Stimulated activated memory B cell treated with anti-CD40 and anti-IgM and Interleukin-4, amounts not matched to agents 10 μg/mL and 1 μg/mL and 100 μg/mL, for 72 hours (primary cell): ENCODE measurements at regions not wholly inside any gene's neighbourhood (a gene's known extent, or its start where the extent isn't known, plus 50 kb on each side); places are given as distances from the start of the nearest gene placed in this dataset.

Source experiments
- ATAC-seq: fragments of 150-1000 bp; cut with Tn5 transposase; 2 replicates; pipeline ENCODE4 v1.10.0; 2021
- H3K27ac Mint-ChIP-seq: one replicate; pipeline ENCODE4 v1.8.0; 2022; ENCODE audit warnings: mild to moderate bottlenecking, mixed read lengths
- H3K27me3 Mint-ChIP-seq: one replicate; pipeline ENCODE4 v1.8.0; 2022; ENCODE audit warnings: mixed read lengths
- H3K36me3 Mint-ChIP-seq: one replicate; pipeline ENCODE4 v1.8.0; 2022; ENCODE audit warnings: mixed read lengths
- H3K4me1 Mint-ChIP-seq: one replicate; pipeline ENCODE4 v1.8.0; 2022; ENCODE audit warnings: mixed read lengths
- H3K4me3 Mint-ChIP-seq: one replicate; pipeline ENCODE4 v1.8.0; 2022; ENCODE audit warnings: mild to moderate bottlenecking, moderate library complexity, mixed read lengths
- H3K9me3 Mint-ChIP-seq: one replicate; pipeline ENCODE4 v1.8.0; 2022; ENCODE audit warnings: mixed read lengths

- Mint-ChIP-seq H3K4me1 (no peaks in the 10 kb centered on the region), H3K36me3 (no peaks in the 10 kb centered on the region), H3K27ac (no peak overlapping the region), H3K27me3 (peaks cover 9% of the 10 kb centered on the region), H3K9me3 (peaks cover 4% of the 10 kb centered on the region), H3K4me3 (no peak overlapping the region)
- no peak for ATAC-seq
Observed at GRCh38 chr2:120620025-120620793, 115.5 kb upstream of the GLI2 start.

- Mint-ChIP-seq H3K4me1 (no peaks in the 10 kb centered on the region), H3K27ac (no peak overlapping the region), H3K4me3 (no peak overlapping the region), H3K9me3 (peaks cover 4% of the 10 kb centered on the region), H3K36me3 (no peaks in the 10 kb centered on the region), H3K27me3 (peaks cover 21% of the 10 kb centered on the region)
- no peak for ATAC-seq
Observed at GRCh38 chr2:120622159-120622869, 113.4 kb upstream of the GLI2 start.

- peak; percentile 11 for ATAC-seq
- no peak overlapping the region for H3K4me3 Mint-ChIP-seq
- no peaks in the 10 kb centered on the region for H3K36me3 Mint-ChIP-seq
- no peak overlapping the region for H3K27ac Mint-ChIP-seq
- peaks cover 4% of the 10 kb centered on the region for H3K9me3 Mint-ChIP-seq
- no peaks in the 10 kb centered on the region for H3K4me1 Mint-ChIP-seq
- H3K27me3 Mint-ChIP-seq, result peaks cover 21% of the 10 kb centered on the region
Observed at GRCh38 chr2:120622886-120623753, 112.5 kb upstream of the GLI2 start.

GRCh38 chr2:120624061-120624737 is 111.5 kb upstream of the GLI2 start:
- no peak for ATAC-seq
- Mint-ChIP-seq H3K4me3 (no peak overlapping the region), H3K9me3 (peaks cover 7% of the 10 kb centered on the region), H3K27ac (no peak overlapping the region), H3K4me1 (no peaks in the 10 kb centered on the region), H3K27me3 (peaks cover 22% of the 10 kb centered on the region), H3K36me3 (no peaks in the 10 kb centered on the region)

GRCh38 chr2:120624738-120625446 is 110.8 kb upstream of the GLI2 start:
- Mint-ChIP-seq H3K4me3 (no peak overlapping the region), H3K9me3 (peaks cover 7% of the 10 kb centered on the region), H3K36me3 (no peaks in the 10 kb centered on the region), H3K4me1 (no peaks in the 10 kb centered on the region), H3K27me3 (peaks cover 29% of the 10 kb centered on the region), H3K27ac (no peak overlapping the region)
- ATAC-seq, result no peak

- H3K4me3 Mint-ChIP-seq, result no peak overlapping the region
- ATAC-seq, result no peak
- H3K27me3 Mint-ChIP-seq, result peaks cover 30% of the 10 kb centered on the region
- H3K27ac Mint-ChIP-seq, result no peak overlapping the region
- no peaks in the 10 kb centered on the region for H3K4me1 Mint-ChIP-seq
- no peaks in the 10 kb centered on the region for H3K36me3 Mint-ChIP-seq
- peaks cover 7% of the 10 kb centered on the region for H3K9me3 Mint-ChIP-seq
Observed at GRCh38 chr2:120625865-120626560, 109.7 kb upstream of the GLI2 start.

GRCh38 chr2:120626566-120626965 is 109.1 kb upstream of the GLI2 start:
- Mint-ChIP-seq H3K27me3 (peaks cover 30% of the 10 kb centered on the region), H3K36me3 (no peaks in the 10 kb centered on the region), H3K27ac (no peak overlapping the region), H3K4me1 (no peaks in the 10 kb centered on the region), H3K4me3 (no peak overlapping the region), H3K9me3 (peaks cover 7% of the 10 kb centered on the region)
- ATAC-seq, result no peak

GRCh38 chr2:120628248-120628647 is 107.4 kb upstream of the GLI2 start:
- ATAC-seq, result no peak
- Mint-ChIP-seq H3K27me3 (peaks cover 30% of the 10 kb centered on the region), H3K4me1 (no peaks in the 10 kb centered on the region), H3K27ac (no peak overlapping the region), H3K4me3 (no peak overlapping the region), H3K9me3 (peaks cover 3% of the 10 kb centered on the region), H3K36me3 (no peaks in the 10 kb centered on the region)

- peaks cover 3% of the 10 kb centered on the region for H3K9me3 Mint-ChIP-seq
Observed at GRCh38 chr2:120629241-120629895, 106.3 kb upstream of the GLI2 start.

GRCh38 chr2:120630031-120630701 is 105.5 kb upstream of the GLI2 start:
- H3K9me3 Mint-ChIP-seq, result peaks cover 3% of the 10 kb centered on the region

More at GRCh38 chr2:120629241-120629895, 106.3 kb upstream of the GLI2 start:
- no peak for ATAC-seq
- Mint-ChIP-seq H3K27ac (no peak overlapping the region), H3K4me1 (no peaks in the 10 kb centered on the region), H3K36me3 (no peaks in the 10 kb centered on the region), H3K4me3 (no peak overlapping the region), H3K27me3 (peaks cover 29% of the 10 kb centered on the region)

GRCh38 chr2:120631236-120631635 is 104.4 kb upstream of the GLI2 start:
- Mint-ChIP-seq H3K36me3 (no peaks in the 10 kb centered on the region), H3K27ac (no peak overlapping the region), H3K4me1 (no peaks in the 10 kb centered on the region), H3K27me3 (peaks cover 19% of the 10 kb centered on the region), H3K4me3 (no peak overlapping the region), H3K9me3 (peaks cover 3% of the 10 kb centered on the region)
- ATAC-seq, result no peak

More at GRCh38 chr2:120630031-120630701, 105.5 kb upstream of the GLI2 start:
- H3K4me1 Mint-ChIP-seq, result no peaks in the 10 kb centered on the region
- no peak overlapping the region for H3K27ac Mint-ChIP-seq
- H3K27me3 Mint-ChIP-seq, result peaks cover 21% of the 10 kb centered on the region
- no peaks in the 10 kb centered on the region for H3K36me3 Mint-ChIP-seq
- ATAC-seq, result no peak
- H3K4me3 Mint-ChIP-seq, result no peak overlapping the region

GRCh38 chr2:120631724-120632123 is 103.9 kb upstream of the GLI2 start:
- peaks cover 14% of the 10 kb centered on the region for H3K27me3 Mint-ChIP-seq
- no peaks in the 10 kb centered on the region for H3K36me3 Mint-ChIP-seq
- no peaks in the 10 kb centered on the region for H3K4me1 Mint-ChIP-seq
- H3K27ac Mint-ChIP-seq, result no peak overlapping the region
- no peak for ATAC-seq
- no peak overlapping the region for H3K4me3 Mint-ChIP-seq
- peaks cover 3% of the 10 kb centered on the region for H3K9me3 Mint-ChIP-seq
